CD4-positive, CD25-positive, alpha-beta regulatory T cell (primary cell): ENCODE measurements at regions not wholly inside any gene's neighbourhood (a gene's known extent, or its start where the extent isn't known, plus 50 kb on each side); places are given as distances from the start of the nearest gene placed in this dataset.
"Not testable (repeated sequence)": the region's sequence is repeated elsewhere in the genome, so short reads cannot be mapped to it uniquely, and the experiment has no call there.

Experiments
- ATAC-seq, 2 donors: fragments of 150-1000 bp; cut with Tn5 transposase; one replicate each; pipeline ENCODE4 v1.10.0; 2021; ENCODE audit warnings: low read depth in 2 of 2, moderate number of reproducible peaks in 2 of 2, moderate library complexity in 1 of 2
- DNase-seq, 3 donors: peaks; one replicate each; pipeline versions ENCODE4 v3.0.0 to v3.0.0-alpha.2; 2012 to 2022; ENCODE audit warnings: mixed read lengths in 1 of 3
- H3K27ac ChIP-seq: one replicate; pipeline ENCODE4 v1.7.0; 2013; ENCODE audit warnings: mild to moderate bottlenecking, low read length; ENCODE audit not compliant: insufficient read depth, poor library complexity, severe bottlenecking
- H3K27me3 ChIP-seq: one replicate; pipeline ENCODE4 v1.7.0; 2013; ENCODE audit warnings: low read length; ENCODE audit not compliant: control insufficient read depth, insufficient read depth
- H3K36me3 ChIP-seq: one replicate; pipeline ENCODE4 v1.7.0; 2013; ENCODE audit warnings: mild to moderate bottlenecking, low read length, moderate library complexity; ENCODE audit not compliant: control insufficient read depth, insufficient read depth
- H3K4me1 ChIP-seq: 2 replicates; pipeline ENCODE4 v1.7.0; 2013; ENCODE audit warnings: mild to moderate bottlenecking, low read length; ENCODE audit not compliant: insufficient read depth, control insufficient read depth, poor library complexity, severe bottlenecking
- H3K4me3 ChIP-seq: one replicate; pipeline ENCODE4 v1.7.0; 2013; ENCODE audit warnings: low read depth, mild to moderate bottlenecking, low read length, moderate library complexity
- H3K9me3 ChIP-seq, 2 experiments: 1 replicate in 1 of 2; 2 replicates in 1 of 2; pipeline ENCODE4 v1.7.0; 2013; ENCODE audit warnings: low read length in 2 of 2, mild to moderate bottlenecking in 1 of 2, moderate library complexity in 1 of 2; ENCODE audit not compliant: control insufficient read depth in 2 of 2
- H3K27ac Mint-ChIP-seq, 3 donors: one replicate each; pipeline ENCODE4 v1.8.0; 2020 to 2022; ENCODE audit warnings: mild to moderate bottlenecking in 3 of 3, mixed read lengths in 3 of 3, moderate library complexity in 2 of 3
- H3K27me3 Mint-ChIP-seq: one replicate; pipeline ENCODE4 v1.8.0; 2022; ENCODE audit warnings: mild to moderate bottlenecking, mixed read lengths
- H3K36me3 Mint-ChIP-seq: one replicate; pipeline ENCODE4 v1.8.0; 2020; ENCODE audit warnings: mixed read lengths
- H3K4me1 Mint-ChIP-seq, 4 donors: one replicate each; pipeline ENCODE4 v1.8.0; 2020 to 2022; ENCODE audit warnings: mixed read lengths in 4 of 4, mild to moderate bottlenecking in 1 of 4
- H3K4me3 Mint-ChIP-seq, 4 donors: one replicate each; pipeline ENCODE4 v1.8.0; 2020 to 2022; ENCODE audit warnings: mild to moderate bottlenecking in 4 of 4, mixed read lengths in 4 of 4, moderate library complexity in 3 of 4
- H3K9me3 Mint-ChIP-seq, 7 donors: one replicate each; pipeline ENCODE4 v1.8.0; 2020 to 2022; ENCODE audit warnings: mixed read lengths in 7 of 7, mild to moderate bottlenecking in 3 of 7, moderate library complexity in 2 of 7

DNA sequence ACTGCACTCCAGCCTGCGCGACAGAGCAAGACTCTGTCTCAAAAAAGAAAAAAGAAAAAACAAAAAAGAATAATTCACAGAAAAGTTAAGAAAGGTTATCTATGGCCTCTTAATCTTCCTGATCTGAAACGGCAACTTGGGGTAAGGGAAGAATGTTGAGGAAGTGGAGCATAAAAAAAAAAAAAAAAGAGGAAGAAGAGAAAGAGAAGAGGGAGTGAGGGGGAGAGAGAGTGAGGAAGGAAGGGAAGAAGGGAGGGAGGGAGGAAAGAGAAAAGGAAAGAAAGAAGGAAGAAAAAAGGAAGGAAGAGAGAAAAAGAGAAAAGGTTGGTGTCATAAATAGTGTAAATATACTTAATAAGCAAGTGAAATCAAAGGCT, 68.9 kb upstream of the NCOA3 start:
- H3K4me3 Mint-ChIP-seq: no peak overlapping the region
- Histone ChIP-seq H3K36me3 (no peaks in the 10 kb centered on the region), H3K4me1 (no peaks in the 10 kb centered on the region), H3K4me3 (no peak overlapping the region), H3K9me3 (no peaks in the 10 kb centered on the region), H3K27ac (no peak overlapping the region), H3K27me3 (no peaks in the 10 kb centered on the region)
- H3K4me1 Mint-ChIP-seq: no peaks in the 10 kb centered on the region
- DNase-seq (no peak), ATAC-seq (no peak)
- H3K36me3 Mint-ChIP-seq: no peaks in the 10 kb centered on the region
- H3K27ac Mint-ChIP-seq: peak overlapping the region in 1 of 3 donors; percentile 84
- peaks cover 0 to 4% (median under 1%) of the 10 kb centered on the region in 7 donors for H3K9me3 Mint-ChIP-seq
- H3K27me3 Mint-ChIP-seq: no peaks in the 10 kb centered on the region

DNA sequence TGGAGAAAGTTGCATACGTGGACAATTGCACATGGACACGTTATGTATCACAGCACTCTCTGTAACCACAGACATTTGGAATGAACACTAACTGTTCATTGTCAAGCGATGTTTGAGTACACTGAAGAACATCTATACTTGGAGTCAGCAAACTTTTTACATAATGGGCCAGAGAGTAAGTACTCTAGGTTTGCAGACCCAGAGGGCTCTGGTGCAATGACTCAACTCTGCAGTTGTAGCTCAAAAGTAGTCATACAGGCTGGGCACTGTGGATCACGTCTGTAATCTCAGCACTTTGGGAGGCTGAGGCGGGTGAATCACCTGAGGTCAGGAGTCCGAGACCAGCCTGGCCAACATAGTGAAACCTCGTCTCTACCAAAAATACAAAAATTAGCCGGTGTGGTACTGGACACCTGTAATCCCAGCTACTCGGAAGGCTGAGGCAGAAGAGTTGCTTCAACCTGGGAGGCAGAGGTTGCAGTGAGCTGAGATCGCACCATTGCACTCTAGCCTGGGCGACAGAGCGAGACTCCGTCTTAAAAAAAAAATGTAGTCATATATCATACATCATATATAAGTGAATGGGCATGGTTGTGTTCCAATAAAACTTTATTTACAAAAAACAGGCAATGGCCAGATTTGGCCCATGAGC, 67.4 kb upstream of the NCOA3 start:
- H3K9me3 ChIP-seq, DNase-seq, H3K4me1 ChIP-seq, H3K36me3 Mint-ChIP-seq, H3K27me3 ChIP-seq, H3K27ac ChIP-seq, H3K4me3 Mint-ChIP-seq, ATAC-seq, H3K27ac Mint-ChIP-seq, H3K4me1 Mint-ChIP-seq, H3K9me3 Mint-ChIP-seq, H3K4me3 ChIP-seq, H3K27me3 Mint-ChIP-seq, H3K36me3 ChIP-seq: not testable (repeated sequence)

DNA sequence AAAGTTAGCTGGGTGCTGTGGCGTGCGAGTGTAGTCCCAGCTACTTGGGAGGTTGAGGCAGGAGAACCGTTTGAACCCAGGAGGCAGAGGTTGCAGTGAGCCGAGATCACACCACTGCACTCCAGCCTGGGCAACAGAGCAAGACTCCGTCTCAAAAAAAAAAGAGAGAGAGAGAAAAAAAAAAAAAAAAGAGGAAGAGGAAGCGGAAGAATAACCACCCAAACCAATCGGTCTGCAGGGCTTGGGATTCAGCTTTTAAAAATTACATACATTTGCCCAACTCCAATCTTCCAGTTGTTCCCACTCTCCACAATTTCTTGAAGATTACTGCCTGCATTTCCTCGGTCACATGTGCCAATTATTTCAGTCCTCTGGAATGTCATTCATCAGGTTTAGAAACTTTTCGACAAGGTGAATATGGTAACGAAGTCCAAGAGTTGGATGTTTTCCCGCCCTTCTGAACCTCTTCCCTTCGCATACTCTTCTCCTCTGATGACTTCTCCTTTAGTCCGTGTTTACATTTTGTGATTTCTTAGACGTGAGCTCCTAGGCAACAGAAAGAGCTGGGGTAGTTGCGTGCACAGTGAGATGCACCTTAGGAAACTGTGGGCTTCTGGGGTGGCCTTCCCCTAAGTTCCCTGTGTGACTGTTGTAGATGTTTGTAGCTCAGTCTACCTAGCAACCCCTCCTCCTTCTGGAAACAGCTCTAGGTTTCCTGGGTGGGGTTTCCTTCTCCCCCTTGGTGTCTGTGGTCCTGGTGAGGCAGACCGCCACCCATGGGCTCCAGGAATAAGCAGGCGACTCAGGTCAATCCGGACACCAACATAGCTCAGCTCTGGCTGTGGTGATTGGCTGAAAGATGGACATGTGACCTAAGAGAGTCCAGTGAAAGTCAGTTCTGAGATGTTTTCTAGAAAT, 63.0 kb upstream of the NCOA3 start:
- peak in 1 of 3 donors; percentile 35 for DNase-seq
- Mint-ChIP-seq H3K9me3 (peaks cover 0 to under 1% (median 0%) of the 10 kb centered on the region in 7 donors), H3K27ac (no peak overlapping the region), H3K4me1 (peaks cover 0 to 8% (median 4%) of the 10 kb centered on the region in 4 donors), H3K36me3 (no peaks in the 10 kb centered on the region), H3K4me3 (peak overlapping the region in 1 of 4 donors; percentile 58), H3K27me3 (no peaks in the 10 kb centered on the region)
- H3K4me3 ChIP-seq: no peak overlapping the region
- ATAC-seq: peak in 1 of 2 donors; percentile 34
- no peaks in the 10 kb centered on the region for H3K27me3 ChIP-seq
- H3K27ac ChIP-seq: no peak overlapping the region
- no peaks in the 10 kb centered on the region for H3K9me3 ChIP-seq
- H3K4me1 ChIP-seq: no peaks in the 10 kb centered on the region
- H3K36me3 ChIP-seq: no peaks in the 10 kb centered on the region

DNA sequence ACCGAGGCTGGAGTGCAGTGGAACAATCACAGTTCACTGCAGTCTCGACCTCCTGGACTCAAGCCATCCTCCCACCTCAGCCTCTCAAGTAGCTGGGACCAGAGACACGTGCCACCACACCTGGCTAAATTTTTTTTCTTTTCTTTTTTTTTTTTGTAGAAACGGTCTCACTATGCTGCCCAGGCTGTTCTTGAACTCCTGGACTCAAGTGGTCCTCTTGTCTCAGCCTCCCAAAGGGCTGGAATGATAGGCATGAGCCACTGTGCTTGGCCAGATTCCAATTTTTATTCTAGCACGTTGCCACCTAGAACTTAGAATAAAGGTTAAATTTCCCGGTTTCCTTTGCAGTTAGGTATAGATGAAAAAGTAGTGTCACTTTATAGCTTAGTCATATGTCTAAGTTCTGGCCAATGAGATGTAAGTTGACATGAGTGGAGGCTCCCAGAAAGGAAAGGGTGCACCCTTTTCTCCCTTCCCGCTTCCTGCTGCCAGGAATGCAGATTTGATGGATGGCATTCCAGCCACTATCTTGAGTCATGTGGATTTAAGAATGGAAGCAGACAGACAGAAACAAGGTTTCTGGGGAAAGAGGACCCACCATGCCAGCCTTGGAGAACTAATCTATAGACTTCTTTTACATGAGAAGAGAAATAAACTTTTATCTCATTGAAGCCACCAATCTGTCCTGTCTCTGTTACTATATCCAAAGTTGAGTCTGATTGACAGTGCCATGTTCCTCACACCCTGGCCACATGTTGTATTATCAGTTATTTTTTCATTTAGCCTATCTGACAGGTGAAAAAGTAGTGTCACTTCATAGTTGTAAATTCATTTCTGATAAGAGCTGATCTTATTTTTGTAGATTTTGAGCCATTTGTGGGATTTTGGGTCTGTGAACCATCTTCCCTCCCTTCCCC, 60.6 kb upstream of the NCOA3 start:
- Histone ChIP-seq H3K9me3 (no peaks in the 10 kb centered on the region), H3K4me1 (no peaks in the 10 kb centered on the region), H3K27me3 (no peaks in the 10 kb centered on the region), H3K4me3 (no peak overlapping the region), H3K27ac (no peak overlapping the region), H3K36me3 (no peaks in the 10 kb centered on the region)
- Mint-ChIP-seq H3K36me3 (no peaks in the 10 kb centered on the region), H3K27ac (no peak overlapping the region), H3K9me3 (peaks cover 0 to 2% (median 0%) of the 10 kb centered on the region in 7 donors), H3K27me3 (no peaks in the 10 kb centered on the region), H3K4me3 (no peak overlapping the region), H3K4me1 (peaks cover 0 to 8% (median 4%) of the 10 kb centered on the region in 4 donors)
- no peak for ATAC-seq
- DNase-seq: no peak

DNA sequence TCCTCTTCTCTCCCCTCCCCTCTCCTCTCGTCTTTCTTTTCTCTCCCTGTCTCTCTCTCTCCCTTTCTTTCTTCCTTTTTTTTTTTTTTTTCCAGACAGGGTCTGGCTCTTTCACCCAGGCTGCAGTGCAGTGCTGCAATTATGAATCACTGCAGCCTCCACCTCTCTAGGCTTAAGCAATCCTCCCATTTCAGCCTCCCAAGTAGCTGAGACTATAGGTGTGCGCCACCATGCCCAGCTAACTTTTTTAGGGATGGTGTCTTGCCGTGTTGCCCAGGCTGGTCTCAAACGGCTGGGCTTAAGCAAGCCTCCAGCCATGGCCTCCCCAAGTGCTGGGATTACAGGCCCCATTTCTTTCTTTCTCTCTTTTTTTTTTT, 59.9 kb upstream of the NCOA3 start:
- Mint-ChIP-seq H3K36me3 (no peaks in the 10 kb centered on the region), H3K9me3 (peaks cover 0 to 2% (median 0%) of the 10 kb centered on the region in 7 donors), H3K27me3 (no peaks in the 10 kb centered on the region), H3K4me1 (peaks cover 0 to 8% (median 4%) of the 10 kb centered on the region in 4 donors), H3K27ac (no peak overlapping the region), H3K4me3 (no peak overlapping the region)
- Histone ChIP-seq H3K9me3 (no peaks in the 10 kb centered on the region), H3K36me3 (no peaks in the 10 kb centered on the region), H3K4me3 (no peak overlapping the region), H3K27me3 (no peaks in the 10 kb centered on the region), H3K27ac (no peak overlapping the region), H3K4me1 (no peaks in the 10 kb centered on the region)
- DNase-seq: no peak
- ATAC-seq: no peak

DNA sequence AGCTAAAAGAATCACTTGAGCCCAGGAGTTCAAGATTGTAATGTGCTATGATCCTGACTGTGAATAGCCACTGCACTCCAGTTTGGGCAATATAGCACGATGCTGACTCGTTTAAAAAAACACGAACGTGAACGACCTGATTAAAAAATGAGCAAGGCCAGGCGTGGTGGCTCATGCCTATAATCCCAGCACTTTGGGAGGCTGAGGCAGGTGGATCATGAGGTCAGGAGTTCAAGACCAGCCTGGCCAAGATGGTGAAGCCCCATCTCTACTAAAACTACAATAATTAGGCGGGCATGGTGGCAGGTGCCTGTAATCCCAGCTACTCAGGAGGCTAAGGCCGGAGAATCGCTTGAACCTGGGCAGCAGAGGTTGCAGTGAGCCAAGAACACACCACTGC, 58.6 kb upstream of the NCOA3 start:
- not testable (repeated sequence) for H3K4me1 ChIP-seq, H3K4me3 ChIP-seq, H3K27ac Mint-ChIP-seq, H3K27ac ChIP-seq, H3K4me3 Mint-ChIP-seq, H3K36me3 Mint-ChIP-seq, H3K27me3 ChIP-seq, DNase-seq, H3K27me3 Mint-ChIP-seq, H3K9me3 ChIP-seq, H3K9me3 Mint-ChIP-seq, ATAC-seq, H3K4me1 Mint-ChIP-seq, H3K36me3 ChIP-seq

DNA sequence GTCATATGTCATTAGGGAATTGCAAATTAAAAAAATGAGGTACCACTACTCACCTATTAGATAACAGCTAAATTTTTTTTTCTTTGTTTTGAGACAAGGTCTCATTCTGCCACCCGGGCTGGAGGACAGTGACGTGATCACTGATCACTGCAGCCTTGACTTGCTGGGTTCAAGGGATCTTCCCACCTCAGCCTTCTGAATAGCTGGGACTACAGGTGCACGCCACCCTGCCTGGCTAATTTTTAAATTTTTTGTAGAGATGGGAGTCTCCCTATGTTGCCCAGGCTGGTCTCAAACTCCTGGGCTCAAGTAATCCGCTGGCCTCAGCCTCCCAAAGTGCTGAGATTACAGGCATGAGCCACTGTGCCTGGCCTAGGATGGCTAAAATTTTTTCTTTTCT, 57.1 kb upstream of the NCOA3 start:
- Histone ChIP-seq H3K27ac (no peak overlapping the region), H3K27me3 (no peaks in the 10 kb centered on the region), H3K4me3 (no peak overlapping the region), H3K4me1 (no peaks in the 10 kb centered on the region), H3K9me3 (no peaks in the 10 kb centered on the region), H3K36me3 (no peaks in the 10 kb centered on the region)
- Mint-ChIP-seq H3K4me3 (no peak overlapping the region), H3K36me3 (no peaks in the 10 kb centered on the region), H3K4me1 (peaks cover 0 to 2% (median 0%) of the 10 kb centered on the region in 4 donors), H3K27ac (no peak overlapping the region), H3K9me3 (peaks cover 0 to 2% (median 0%) of the 10 kb centered on the region in 7 donors), H3K27me3 (no peaks in the 10 kb centered on the region)
- ATAC-seq: no peak
- DNase-seq: no peak
